Activated T-helper 2 cell treated with anti-CD3 and anti-CD28 coated beads, Interferon-gamma antibody, Interleukin-2, Interleukin-4, amounts not matched to agents 10 μg/mL and 5 μg/mL and 100 μg/mL, durations not matched to agents 14 hours and 24 hours and 36 hours (primary cell): ENCODE measurements at regions not wholly inside any gene's neighbourhood (a gene's known extent, or its start where the extent isn't known, plus 50 kb on each side); places are given as distances from the start of the nearest gene placed in this dataset.
"Not testable (repeated sequence)": the region's sequence is repeated elsewhere in the genome, so short reads cannot be mapped to it uniquely, and the experiment has no call there.

Source experiments
- DNase-seq: peaks from one replicate; pipeline ENCODE4 v3.0.0; 2021; ENCODE audit warnings: low spot score
- H3K27ac Mint-ChIP-seq: one replicate; pipeline ENCODE4 v1.8.0; 2021; ENCODE audit warnings: mixed read lengths
- H3K27me3 Mint-ChIP-seq: one replicate; pipeline ENCODE4 v1.8.0; 2021; ENCODE audit warnings: low read depth, mixed read lengths
- H3K36me3 Mint-ChIP-seq: one replicate; pipeline ENCODE4 v1.8.0; 2021; ENCODE audit warnings: low read depth, mixed read lengths
- H3K4me1 Mint-ChIP-seq: one replicate; pipeline ENCODE4 v1.8.0; 2021; ENCODE audit warnings: low read depth, mixed read lengths
- H3K4me3 Mint-ChIP-seq: one replicate; pipeline ENCODE4 v1.8.0; 2021; ENCODE audit warnings: low read depth, mild to moderate bottlenecking, moderate library complexity, mixed read lengths
- H3K9me3 Mint-ChIP-seq: one replicate; pipeline ENCODE4 v1.8.0; 2021; ENCODE audit warnings: mixed read lengths
- intact Hi-C: fragments of 100-400 bp; cut with micrococcal nuclease; formaldehyde crosslinking; loops from one replicate; pipeline ENCODE4 v1.15.1; 2023

- H3K27ac Mint-ChIP-seq, H3K36me3 Mint-ChIP-seq, intact Hi-C loops, H3K27me3 Mint-ChIP-seq, H3K4me3 Mint-ChIP-seq, DNase-seq, H3K9me3 Mint-ChIP-seq, H3K4me1 Mint-ChIP-seq: not testable (repeated sequence)
Measured at GRCh38 chr9:40361018-40361417, 767.5 kb downstream of the FOXD4L6 start.

GRCh38 chr9:40330958-40331357 is 797.5 kb downstream of the FOXD4L6 start:
- H3K27me3 Mint-ChIP-seq, H3K27ac Mint-ChIP-seq, H3K9me3 Mint-ChIP-seq, H3K36me3 Mint-ChIP-seq, H3K4me3 Mint-ChIP-seq, H3K4me1 Mint-ChIP-seq, DNase-seq, intact Hi-C loops: not testable (repeated sequence)

- H3K36me3 Mint-ChIP-seq, H3K4me3 Mint-ChIP-seq, intact Hi-C loops, H3K4me1 Mint-ChIP-seq, H3K9me3 Mint-ChIP-seq, H3K27me3 Mint-ChIP-seq, H3K27ac Mint-ChIP-seq, DNase-seq: not testable (repeated sequence)
Measured at GRCh38 chr9:40328907-40329306, 799.6 kb downstream of the FOXD4L6 start.

DNA sequence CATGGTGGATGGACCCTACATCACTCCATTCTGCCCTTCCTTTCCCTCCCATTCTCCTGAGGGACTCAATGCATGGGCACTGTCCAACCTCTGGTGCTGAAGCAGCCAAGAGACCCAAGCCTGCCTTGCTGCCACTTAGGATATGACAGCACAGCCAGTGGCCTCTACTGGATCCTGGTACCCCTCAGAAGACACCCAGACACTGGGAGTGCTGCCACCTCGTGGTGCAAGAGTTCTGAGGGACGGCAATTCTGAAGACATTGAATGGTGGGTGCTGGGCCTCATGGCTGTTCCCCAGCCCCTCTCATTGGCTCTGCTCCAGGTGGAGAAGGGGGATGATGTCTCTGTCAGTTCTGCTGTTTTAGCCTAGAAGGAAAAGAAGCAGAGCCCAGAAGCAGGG is 802.3 kb downstream of the FOXD4L6 start:
- H3K27ac Mint-ChIP-seq, DNase-seq, H3K4me3 Mint-ChIP-seq, H3K27me3 Mint-ChIP-seq, H3K36me3 Mint-ChIP-seq, H3K9me3 Mint-ChIP-seq, intact Hi-C loops, H3K4me1 Mint-ChIP-seq: not testable (repeated sequence)

DNA sequence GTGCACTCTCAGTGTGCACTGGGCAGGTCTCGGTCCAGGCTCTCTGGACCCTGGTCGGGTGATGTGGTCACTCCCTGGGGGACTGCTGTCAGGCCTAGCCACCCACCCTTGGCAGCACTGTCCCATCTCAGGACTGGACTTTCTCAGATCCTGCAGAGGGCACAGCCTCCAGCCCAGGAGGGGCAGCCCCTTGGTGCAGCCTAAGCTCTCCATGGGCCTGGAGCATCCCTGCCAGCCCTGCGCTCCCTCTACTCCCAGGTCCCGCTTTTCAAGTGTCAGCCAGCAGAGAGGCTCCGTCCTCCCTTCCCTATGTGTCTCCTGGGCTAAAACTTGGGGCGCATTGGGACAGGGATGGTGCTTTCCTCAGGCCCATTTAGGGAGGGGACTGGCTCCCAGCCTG is 805.8 kb downstream of the FOXD4L6 start:
- H3K27me3 Mint-ChIP-seq, H3K9me3 Mint-ChIP-seq, intact Hi-C loops, H3K36me3 Mint-ChIP-seq, H3K4me1 Mint-ChIP-seq, DNase-seq, H3K4me3 Mint-ChIP-seq, H3K27ac Mint-ChIP-seq: not testable (repeated sequence)

- H3K27ac Mint-ChIP-seq, H3K9me3 Mint-ChIP-seq, H3K4me1 Mint-ChIP-seq, H3K4me3 Mint-ChIP-seq, intact Hi-C loops, H3K36me3 Mint-ChIP-seq, DNase-seq, H3K27me3 Mint-ChIP-seq: not testable (repeated sequence)
Measured at GRCh38 chr9:40321857-40322256, 806.6 kb downstream of the FOXD4L6 start.

DNA sequence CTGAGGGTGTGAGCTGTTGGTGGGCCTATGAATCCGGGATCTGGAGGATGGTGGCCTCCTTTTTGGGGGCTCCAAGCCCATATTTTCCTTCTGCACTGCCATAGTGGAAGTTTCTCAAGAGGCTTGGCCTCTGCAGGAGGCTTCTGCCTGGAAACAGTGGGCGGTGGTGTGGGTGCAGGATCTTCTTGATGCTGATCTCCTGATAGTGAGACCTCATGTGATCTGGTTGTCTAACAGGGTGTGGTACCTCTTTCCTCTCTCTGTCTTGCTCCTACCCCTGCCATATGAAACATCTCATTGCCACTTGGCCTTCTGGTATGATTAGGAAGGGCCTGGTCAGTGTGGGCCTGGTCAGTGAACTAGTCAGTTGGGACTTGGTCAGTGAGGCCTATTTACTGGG is 807.3 kb downstream of the FOXD4L6 start:
- H3K4me3 Mint-ChIP-seq, H3K27me3 Mint-ChIP-seq, intact Hi-C loops, H3K27ac Mint-ChIP-seq, DNase-seq, H3K36me3 Mint-ChIP-seq, H3K9me3 Mint-ChIP-seq, H3K4me1 Mint-ChIP-seq: not testable (repeated sequence)

DNA sequence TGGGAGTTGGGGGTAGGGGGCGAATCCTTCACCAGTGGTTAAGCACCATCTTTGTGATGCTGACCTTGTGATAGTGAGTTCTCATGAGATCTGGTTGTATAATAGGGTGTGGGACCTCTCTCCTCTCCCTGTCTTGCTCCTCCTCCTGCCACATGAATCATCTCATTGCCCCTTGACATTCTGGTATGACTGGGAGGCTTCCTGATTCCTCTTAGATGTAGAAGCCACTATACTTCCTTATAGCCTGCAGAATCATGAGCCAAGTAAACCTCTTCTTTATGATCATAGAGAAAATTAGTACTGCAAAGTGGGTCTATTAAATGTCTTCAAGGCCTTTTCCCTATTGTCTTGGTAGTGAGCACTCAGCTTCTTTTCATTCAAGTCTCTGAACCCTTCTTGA is 813.3 kb downstream of the FOXD4L6 start:
- H3K27ac Mint-ChIP-seq, DNase-seq: not testable (repeated sequence)

DNA sequence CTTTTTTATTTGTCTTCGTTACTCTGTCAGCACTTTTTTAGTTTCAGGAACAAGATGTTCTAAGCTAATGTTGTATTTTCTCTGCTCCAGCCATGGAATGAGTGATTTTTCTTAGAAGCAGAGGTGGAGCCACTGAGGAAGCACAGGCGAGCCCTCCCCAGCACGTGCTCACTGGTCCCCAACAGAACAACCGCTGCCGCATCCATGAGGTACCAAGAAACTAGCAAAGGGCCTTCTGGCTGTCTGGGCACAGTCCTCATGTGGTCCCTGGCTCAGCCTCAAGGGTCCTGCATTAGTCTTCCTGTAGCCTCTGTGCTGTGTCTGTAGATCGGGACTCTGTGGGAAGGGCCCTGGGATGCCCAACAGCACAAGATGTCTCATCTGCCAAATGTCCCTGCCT is 838.5 kb downstream of the FOXD4L6 start:
- H3K9me3 Mint-ChIP-seq, H3K27me3 Mint-ChIP-seq, H3K36me3 Mint-ChIP-seq, H3K27ac Mint-ChIP-seq, H3K4me3 Mint-ChIP-seq, H3K4me1 Mint-ChIP-seq, intact Hi-C loops: not testable (repeated sequence)
- DNase-seq, result peak; percentile 6

More for the DNA sequence above, 813.3 kb downstream of the FOXD4L6 start:
- H3K9me3 Mint-ChIP-seq, intact Hi-C loops, H3K27me3 Mint-ChIP-seq, H3K4me1 Mint-ChIP-seq, H3K4me3 Mint-ChIP-seq, H3K36me3 Mint-ChIP-seq: not testable (repeated sequence)
